NCI-H82 treated with DMSO at 0.1 percent for 48 hours (cell line): ENCODE measurements at regions not wholly inside any gene's neighbourhood (a gene's known extent, or its start where the extent isn't known, plus 50 kb on each side); places are given as distances from the start of the nearest gene placed in this dataset.

ENCODE experiments used
- DNase-seq: peaks from one replicate; lab custom pipeline; 2025; ENCODE audit not compliant: unreplicated experiment; lab: John Stamatoyannopoulos, UW

- DNase-seq, result no peak
Measured at GRCh38 chr5:145510769-145511168, 324.4 kb downstream of the PRELID2 start.

- DNase-seq, result no peak
Measured at GRCh38 chr5:145510324-145510723, 324.8 kb downstream of the PRELID2 start.

GRCh38 chr5:145509336-145510136 is 325.6 kb downstream of the PRELID2 start:
- no peak for DNase-seq

GRCh38 chr5:145506185-145506850 is 328.8 kb downstream of the PRELID2 start:
- DNase-seq, result peak; percentile 69

GRCh38 chr5:145502906-145503305 is 332.2 kb downstream of the PRELID2 start:
- no peak for DNase-seq

- no peak for DNase-seq
Measured at GRCh38 chr5:145500710-145501109, 334.4 kb downstream of the PRELID2 start.

GRCh38 chr5:145499483-145499882 is 335.7 kb downstream of the PRELID2 start:
- DNase-seq, result peak; percentile 62

GRCh38 chr5:145497052-145497451 is 338.1 kb downstream of the PRELID2 start:
- no peak for DNase-seq

GRCh38 chr5:145495741-145496140 is 339.4 kb downstream of the PRELID2 start:
- DNase-seq, result no peak

- DNase-seq, result no peak
Measured at GRCh38 chr5:145495196-145495595, 339.9 kb downstream of the PRELID2 start.

- no peak for DNase-seq
Measured at GRCh38 chr5:145493435-145493834, 341.7 kb downstream of the PRELID2 start.

GRCh38 chr5:145489516-145489915 is 345.6 kb downstream of the PRELID2 start:
- DNase-seq, result no peak

- no peak for DNase-seq
Measured at GRCh38 chr5:145484158-145484557, 351.0 kb downstream of the PRELID2 start.

- no peak for DNase-seq
Measured at GRCh38 chr5:145483212-145483611, 351.9 kb downstream of the PRELID2 start.

GRCh38 chr5:145479857-145480256 is 355.3 kb downstream of the PRELID2 start:
- no peak for DNase-seq

- DNase-seq, result no peak
Measured at GRCh38 chr5:145479271-145479670, 355.9 kb downstream of the PRELID2 start.

GRCh38 chr5:145478651-145479050 is 356.5 kb downstream of the PRELID2 start:
- DNase-seq, result no peak

GRCh38 chr5:145473042-145473642 is 362.0 kb downstream of the PRELID2 start:
- no peak for DNase-seq

- DNase-seq, result no peak
Measured at GRCh38 chr5:145471831-145472612, 363.1 kb downstream of the PRELID2 start.

- DNase-seq, result no peak
Measured at GRCh38 chr5:145471026-145471425, 364.1 kb downstream of the PRELID2 start.

GRCh38 chr5:145470396-145470979 is 364.7 kb downstream of the PRELID2 start:
- DNase-seq, result no peak
